K562 (cell line): ENCODE measurements at regions not wholly inside any gene's neighbourhood (a gene's known extent, or its start where the extent isn't known, plus 50 kb on each side); places are given as distances from the start of the nearest gene placed in this dataset.

Source experiments
- ATAC-seq: fragments of 200-7000 bp; cut with Tn5 transposase; 3 replicates; pipeline ENCODE4 v1.9.1; 2020; ENCODE audit warnings: moderate library complexity
- BruUV-seq: library from RNA; stranded (reverse); fragments of 400-500 nt; replicated peaks from 2 replicates; lab custom pipeline; 2021; lab: Mats Ljungman, UMichigan
- CTCF ChIA-PET: fragments of 300-600 bp; formaldehyde crosslinking; extraction: SDS; loops from one replicate; lab custom pipeline; 2021; ENCODE audit warnings: low intra/inter-chr PET ratio; lab: Yijun Ruan, JAX
- POLR2A ChIA-PET: fragments of 300-600, 350-650 bp; sonication (Branson Sonifier 250); formaldehyde crosslinking; extraction: SDS; loops from one replicate; lab custom pipeline; 2021; ENCODE audit warnings: antibody characterized with exemption, inconsistent platforms; lab: Yijun Ruan, JAX
- DNase-seq, 4 experiments: peaks; one replicate each; pipeline versions ENCODE4 v3.0.0 to v3.0.0-alpha.2; 2011 to 2018; ENCODE audit warnings: low spot score in 3 of 4, mixed read lengths in 3 of 4; ENCODE audit errors: extremely low read depth in 1 of 4
- FAIRE-seq: peaks from 2 replicates; lab custom pipeline; 2011; peaks lifted over from hg19 to GRCh38; lab: Jason Lieb, UNC
- H2AFZ ChIP-seq: 2 replicates; pipeline ENCODE4 v1.6.0; 2011; ENCODE audit warnings: low read depth, low read length, control low read depth, inconsistent platforms
- H3K27ac ChIP-seq: fragments of 200-600 bp; 3 replicates; pipeline ENCODE4 v1.8.0; 2011; ENCODE audit warnings: low read depth, mild to moderate bottlenecking, control low read depth, inconsistent platforms, low read length, moderate library complexity, mixed read lengths; ENCODE audit errors: extremely low read depth
- H3K27me3 ChIP-seq, 2 experiments: fragments of 300-600 bp in 1 of 2; 2 replicates in 1 of 2; 3 replicates in 1 of 2; pipeline versions ENCODE4 v1.6.0 to v1.8.0; 2011; ENCODE audit warnings: inconsistent platforms in 2 of 2, low read length in 2 of 2, mild to moderate bottlenecking in 1 of 2, mixed read lengths in 1 of 2, moderate library complexity in 1 of 2; ENCODE audit not compliant: control insufficient read depth in 2 of 2, insufficient read depth in 2 of 2
- H3K36me3 ChIP-seq: fragments of 300-600 bp; 3 replicates; pipeline ENCODE4 v1.8.0; 2011; ENCODE audit warnings: mild to moderate bottlenecking, low read length, inconsistent platforms; ENCODE audit not compliant: control insufficient read depth, insufficient read depth
- H3K4me1 ChIP-seq, 2 experiments: fragments of 200-600 bp in 1 of 2; replicated peaks in 1 of 2; 2 replicates in 1 of 2; 3 replicates in 1 of 2; pipeline versions ENCODE4 v1.5.1 to v1.8.0; 2011; ENCODE audit warnings: inconsistent platforms in 2 of 2, low read length in 2 of 2, mild to moderate bottlenecking in 1 of 2, mixed read lengths in 1 of 2, moderate library complexity in 1 of 2; ENCODE audit not compliant: control insufficient read depth in 2 of 2, insufficient read depth in 2 of 2
- H3K4me2 ChIP-seq: 2 replicates; pipeline ENCODE4 v1.6.1; 2011; ENCODE audit warnings: low read length, control low read depth, inconsistent platforms, mixed read lengths; ENCODE audit not compliant: insufficient read depth
- H3K4me3 ChIP-seq: fragments of 200-600 bp; sonication (generic), shearing (Covaris generic); 2 replicates; pipeline ENCODE4 v1.5.1; 2016; ENCODE audit warnings: control low read depth, inconsistent platforms
- H3K79me2 ChIP-seq: fragments of 200-600 bp; 3 replicates; pipeline ENCODE4 v1.8.0; 2011; ENCODE audit warnings: low read length, inconsistent platforms; ENCODE audit not compliant: control insufficient read depth, insufficient read depth
- H3K9ac ChIP-seq, 2 experiments: 2 replicates each; pipeline versions ENCODE4 v1.6.0 to v1.6.1; 2011; ENCODE audit warnings: low read depth in 2 of 2, low read length in 2 of 2, control low read depth in 1 of 2, inconsistent platforms in 1 of 2, mild to moderate bottlenecking in 1 of 2, mixed read lengths in 1 of 2; ENCODE audit not compliant: insufficient read depth in 1 of 2
- H3K9me1 ChIP-seq: one replicate; pipeline ENCODE4 v1.6.0; 2011; ENCODE audit warnings: inconsistent platforms, mild to moderate bottlenecking, low read length, moderate library complexity; ENCODE audit not compliant: control insufficient read depth, insufficient read depth
- H3K9me3 ChIP-seq: replicated peaks from 2 replicates; pipeline ENCODE4 v1.5.1; 2011; ENCODE audit warnings: low read depth, low read length, inconsistent platforms; ENCODE audit not compliant: control insufficient read depth, insufficient read depth
- H4K20me1 ChIP-seq: replicated peaks from 2 replicates; pipeline ENCODE4 v1.6.1; 2011; ENCODE audit warnings: low read length, inconsistent platforms, mixed read lengths; ENCODE audit not compliant: control insufficient read depth, insufficient read depth
- DIDO1 ChIP-seq: fragments of 450-650 bp; IDR thresholded peaks from 2 replicates; pipeline ENCODE4 v1.6.1; 2016; ENCODE audit warnings: low read depth, missing biosample characterization, missing genetic modification characterization
- GABPB1 ChIP-seq: sonication (generic); formaldehyde crosslinking; IDR thresholded peaks from 2 replicates; pipeline ENCODE4 v1.8.0; 2022; ENCODE audit warnings: mild to moderate bottlenecking, missing genetic modification reagents
- MTA2 ChIP-seq: fragments of 450-650 bp; IDR thresholded peaks from 2 replicates; pipeline ENCODE4 v1.6.1; 2016; ENCODE audit warnings: low read depth
- NCOA4 ChIP-seq: fragments of 450-650 bp; IDR thresholded peaks from 2 replicates; pipeline ENCODE4 v1.6.1; 2018; ENCODE audit warnings: mild to moderate bottlenecking; ENCODE audit not compliant: partially characterized antibody
- POU5F1 ChIP-seq: fragments of 150-350 bp; IDR thresholded peaks from 2 replicates; pipeline ENCODE4 v1.6.1; 2014; ENCODE audit warnings: borderline replicate concordance, low read length, low read depth, mild to moderate bottlenecking; ENCODE audit not compliant: partially characterized antibody
- SP1 ChIP-seq: sonication (generic); formaldehyde crosslinking; IDR thresholded peaks from 2 replicates; pipeline ENCODE4 v1.8.1; 2022; ENCODE audit warnings: mild to moderate bottlenecking, missing genetic modification reagents
- TCF7 ChIP-seq: sonication (generic); IDR thresholded peaks from 2 replicates; pipeline ENCODE4 v1.6.1; 2016; ENCODE audit warnings: antibody characterized with exemption, borderline replicate concordance
- TRIM24 ChIP-seq, 2 experiments: fragments of 450-650 bp; IDR thresholded peaks; 2 replicates each; pipeline ENCODE4 v1.6.1; 2016
- ZBED1 ChIP-seq: IDR thresholded peaks from 2 replicates; pipeline ENCODE4 v1.6.1; 2014
- ZNF146 ChIP-seq: IDR thresholded peaks from one replicate; pipeline ENCODE4 v1.6.1; 2018; ENCODE audit warnings: missing compliant biosample characterization; ENCODE audit not compliant: unreplicated experiment
- ZNF561 ChIP-seq: fragments of 450-650 bp; formaldehyde crosslinking; conservative IDR thresholded peaks from 2 replicates; pipeline ENCODE4 v1.4.0; 2020; ENCODE audit warnings: mild to moderate bottlenecking, moderate library complexity
- ZNF75A ChIP-seq: fragments of 450-650 bp; formaldehyde crosslinking; IDR thresholded peaks from 2 replicates; pipeline ENCODE4 v1.4.0; 2020; ENCODE audit warnings: mild to moderate bottlenecking
- WGBS: fragments of 100-300 bp; shearing (Covaris generic); methylation state at CpG from one replicate; pipeline ENCODE4 v1.1.6; 2016; ENCODE audit warnings: low coverage, mixed read lengths; ENCODE audit not compliant: insufficient coverage; ENCODE audit errors: missing lambda C conversion rate; 5-methylcytosine and 5-hydroxymethylcytosine counted together
- in situ Hi-C: fragments of 300-500 bp; cut with MboI; formaldehyde crosslinking; loops from 4 replicates; pipeline ENCODE4 v1.15.0; 2018; ENCODE audit warnings: inconsistent platforms, mixed read lengths
- intact Hi-C: fragments of 100-400 bp; cut with micrococcal nuclease; formaldehyde crosslinking; loops from 2 replicates; pipeline ENCODE4 v1.14.2; 2022
- TF ChIP-seq, protein P1 (sequence below): fragments of 450-650 bp; IDR thresholded peaks from 2 replicates; pipeline ENCODE4 v1.6.1; 2017; ENCODE audit warnings: antibody characterized with exemption
- TF ChIP-seq, protein P2 (sequence below): fragments of 450-650 bp; formaldehyde crosslinking; IDR thresholded peaks from 2 replicates; pipeline ENCODE4 v1.4.0; 2022; ENCODE audit warnings: missing genetic modification characterization
- TF ChIP-seq, protein P3 (sequence below): fragments of 250-450 bp; sonication (Bioruptor Pico); IDR thresholded peaks from 2 replicates; pipeline ENCODE4 v1.4.0; 2020; ENCODE audit warnings: mild to moderate bottlenecking, moderate library complexity, borderline replicate concordance
- TF ChIP-seq, protein P4 (sequence below): fragments of 250-450 bp; sonication (Bioruptor Pico); IDR thresholded peaks from 2 replicates; pipeline ENCODE4 v1.4.0; 2020; ENCODE audit warnings: mild to moderate bottlenecking

DNA sequence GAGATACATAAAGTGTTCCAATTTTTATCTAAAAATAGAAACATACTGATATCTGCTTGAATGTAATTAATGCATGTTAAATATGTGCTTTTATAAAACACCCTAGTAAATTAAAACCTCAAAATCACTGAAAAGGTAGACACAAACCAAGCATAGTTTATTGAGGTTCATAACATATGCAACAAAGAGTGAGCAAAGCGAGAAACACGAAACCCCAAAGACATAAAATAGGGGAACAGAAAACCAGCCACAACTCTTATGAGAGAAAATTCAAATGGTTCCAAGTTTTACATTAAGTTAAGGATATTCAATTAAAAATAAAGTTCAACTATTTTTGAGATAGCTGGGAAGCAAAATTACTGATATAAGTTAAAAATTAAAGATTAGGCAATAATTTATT is 336.4 kb upstream of the AGA start:
- no TSS peak for BruUV-seq
- Histone ChIP-seq H3K4me3 (no peak overlapping the region), H2AFZ (no peak overlapping the region), H3K36me3 (no peaks in the 10 kb centered on the region), H3K9me1 (no peaks in the 10 kb centered on the region), H3K27me3 (no peaks in the 10 kb centered on the region), H3K27ac (no peak overlapping the region), H3K4me1 (no peaks in the 10 kb centered on the region), H3K79me2 (no peaks in the 10 kb centered on the region), H3K4me2 (no peak overlapping the region), H3K9me3 (no peaks in the 10 kb centered on the region), H3K9ac (no peak overlapping the region), H4K20me1 (no peaks in the 10 kb centered on the region)
- ATAC-seq (no peak), DNase-seq (no peak), FAIRE-seq (no peak)
- ChIA-PET POLR2A (no interaction called here), CTCF (no interaction called here)
- WGBS = 0% methylated on average over 2 of the region's 2 CpGs
- in situ Hi-C loops = no loop called here
- intact Hi-C loops = no loop called here
- TF ChIP-seq GABPB1 (CRISPR knock-in tag) (no peak), ZNF146 (CRISPR knock-in tag) (no peak), TCF7 (no peak), ZBED1 (no peak), SP1 (CRISPR knock-in tag) (no peak), ZNF75A (CRISPR knock-in tag) (no peak), DIDO1 (tag) (no peak), MTA2 (no peak), NCOA4 (no peak), TRIM24 (IDR thresholded peaks at IDR 0.05) (no peak), ZNF561 (CRISPR knock-in tag) (no peak), POU5F1 (no peak)
- TF ChIP-seq, protein P1, sequence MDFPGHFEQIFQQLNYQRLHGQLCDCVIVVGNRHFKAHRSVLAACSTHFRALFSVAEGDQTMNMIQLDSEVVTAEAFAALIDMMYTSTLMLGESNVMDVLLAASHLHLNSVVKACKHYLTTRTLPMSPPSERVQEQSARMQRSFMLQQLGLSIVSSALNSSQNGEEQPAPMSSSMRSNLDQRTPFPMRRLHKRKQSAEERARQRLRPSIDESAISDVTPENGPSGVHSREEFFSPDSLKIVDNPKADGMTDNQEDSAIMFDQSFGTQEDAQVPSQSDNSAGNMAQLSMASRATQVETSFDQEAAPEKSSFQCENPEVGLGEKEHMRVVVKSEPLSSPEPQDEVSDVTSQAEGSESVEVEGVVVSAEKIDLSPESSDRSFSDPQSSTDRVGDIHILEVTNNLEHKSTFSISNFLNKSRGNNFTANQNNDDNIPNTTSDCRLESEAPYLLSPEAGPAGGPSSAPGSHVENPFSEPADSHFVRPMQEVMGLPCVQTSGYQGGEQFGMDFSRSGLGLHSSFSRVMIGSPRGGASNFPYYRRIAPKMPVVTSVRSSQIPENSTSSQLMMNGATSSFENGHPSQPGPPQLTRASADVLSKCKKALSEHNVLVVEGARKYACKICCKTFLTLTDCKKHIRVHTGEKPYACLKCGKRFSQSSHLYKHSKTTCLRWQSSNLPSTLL = no peak
- TF ChIP-seq, protein P2, sequence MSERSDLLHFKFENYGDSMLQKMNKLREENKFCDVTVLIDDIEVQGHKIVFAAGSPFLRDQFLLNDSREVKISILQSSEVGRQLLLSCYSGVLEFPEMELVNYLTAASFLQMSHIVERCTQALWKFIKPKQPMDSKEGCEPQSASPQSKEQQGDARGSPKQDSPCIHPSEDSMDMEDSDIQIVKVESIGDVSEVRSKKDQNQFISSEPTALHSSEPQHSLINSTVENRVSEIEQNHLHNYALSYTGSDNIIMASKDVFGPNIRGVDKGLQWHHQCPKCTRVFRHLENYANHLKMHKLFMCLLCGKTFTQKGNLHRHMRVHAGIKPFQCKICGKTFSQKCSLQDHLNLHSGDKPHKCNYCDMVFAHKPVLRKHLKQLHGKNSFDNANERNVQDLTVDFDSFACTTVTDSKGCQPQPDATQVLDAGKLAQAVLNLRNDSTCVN = no peak
- TF ChIP-seq, protein P3, sequence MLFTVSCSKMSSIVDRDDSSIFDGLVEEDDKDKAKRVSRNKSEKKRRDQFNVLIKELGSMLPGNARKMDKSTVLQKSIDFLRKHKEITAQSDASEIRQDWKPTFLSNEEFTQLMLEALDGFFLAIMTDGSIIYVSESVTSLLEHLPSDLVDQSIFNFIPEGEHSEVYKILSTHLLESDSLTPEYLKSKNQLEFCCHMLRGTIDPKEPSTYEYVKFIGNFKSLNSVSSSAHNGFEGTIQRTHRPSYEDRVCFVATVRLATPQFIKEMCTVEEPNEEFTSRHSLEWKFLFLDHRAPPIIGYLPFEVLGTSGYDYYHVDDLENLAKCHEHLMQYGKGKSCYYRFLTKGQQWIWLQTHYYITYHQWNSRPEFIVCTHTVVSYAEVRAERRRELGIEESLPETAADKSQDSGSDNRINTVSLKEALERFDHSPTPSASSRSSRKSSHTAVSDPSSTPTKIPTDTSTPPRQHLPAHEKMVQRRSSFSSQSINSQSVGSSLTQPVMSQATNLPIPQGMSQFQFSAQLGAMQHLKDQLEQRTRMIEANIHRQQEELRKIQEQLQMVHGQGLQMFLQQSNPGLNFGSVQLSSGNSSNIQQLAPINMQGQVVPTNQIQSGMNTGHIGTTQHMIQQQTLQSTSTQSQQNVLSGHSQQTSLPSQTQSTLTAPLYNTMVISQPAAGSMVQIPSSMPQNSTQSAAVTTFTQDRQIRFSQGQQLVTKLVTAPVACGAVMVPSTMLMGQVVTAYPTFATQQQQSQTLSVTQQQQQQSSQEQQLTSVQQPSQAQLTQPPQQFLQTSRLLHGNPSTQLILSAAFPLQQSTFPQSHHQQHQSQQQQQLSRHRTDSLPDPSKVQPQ (CRISPR knock-in tag) = no peak
- TF ChIP-seq, protein P4, sequence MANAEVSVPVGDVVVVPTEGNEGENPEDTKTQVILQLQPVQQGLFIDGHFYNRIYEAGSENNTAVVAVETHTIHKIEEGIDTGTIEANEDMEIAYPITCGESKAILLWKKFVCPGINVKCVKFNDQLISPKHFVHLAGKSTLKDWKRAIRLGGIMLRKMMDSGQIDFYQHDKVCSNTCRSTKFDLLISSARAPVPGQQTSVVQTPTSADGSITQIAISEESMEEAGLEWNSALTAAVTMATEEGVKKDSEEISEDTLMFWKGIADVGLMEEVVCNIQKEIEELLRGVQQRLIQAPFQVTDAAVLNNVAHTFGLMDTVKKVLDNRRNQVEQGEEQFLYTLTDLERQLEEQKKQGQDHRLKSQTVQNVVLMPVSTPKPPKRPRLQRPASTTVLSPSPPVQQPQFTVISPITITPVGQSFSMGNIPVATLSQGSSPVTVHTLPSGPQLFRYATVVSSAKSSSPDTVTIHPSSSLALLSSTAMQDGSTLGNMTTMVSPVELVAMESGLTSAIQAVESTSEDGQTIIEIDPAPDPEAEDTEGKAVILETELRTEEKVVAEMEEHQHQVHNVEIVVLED (CRISPR knock-in tag) = no peak
